GM21526 (cell line): ENCODE measurements at regions not wholly inside any gene's neighbourhood (a gene's known extent, or its start where the extent isn't known, plus 50 kb on each side); places are given as distances from the start of the nearest gene placed in this dataset.

ENCODE experiments used
- ATAC-seq: cut with Tn5 transposase; IDR thresholded peaks from one replicate; pipeline ENCODE4 v1.9.1; 2021; ENCODE audit warnings: moderate library complexity; ENCODE audit not compliant: unreplicated experiment, low FRiP score

- no peak for ATAC-seq
Measured at GRCh38 chr18:45119876-45120275, 439.2 kb downstream of the SETBP1 start.

- no peak for ATAC-seq
Measured at GRCh38 chr18:45121146-45121545, 440.5 kb downstream of the SETBP1 start.

GRCh38 chr18:45122506-45122905 lies 441.8 kb downstream of the SETBP1 start:
- ATAC-seq: no peak

- ATAC-seq: no peak
Measured at GRCh38 chr18:45127405-45127804, 446.7 kb downstream of the SETBP1 start.

- ATAC-seq: no peak
Measured at GRCh38 chr18:45133276-45133675, 452.6 kb downstream of the SETBP1 start.

- no peak for ATAC-seq
Measured at GRCh38 chr18:45136381-45137086, 455.8 kb downstream of the SETBP1 start.

GRCh38 chr18:45137087-45137419 lies 456.4 kb downstream of the SETBP1 start:
- ATAC-seq: no peak

- no peak for ATAC-seq
Measured at GRCh38 chr18:45139478-45139877, 458.8 kb downstream of the SETBP1 start.

GRCh38 chr18:45142868-45143267 lies 462.2 kb downstream of the SETBP1 start:
- ATAC-seq: no peak

- ATAC-seq: no peak
Measured at GRCh38 chr18:45149712-45150111, 465.6 kb upstream of the SLC14A2 start.

GRCh38 chr18:45151645-45152044 lies 463.6 kb upstream of the SLC14A2 start:
- no peak for ATAC-seq

- no peak for ATAC-seq
Measured at GRCh38 chr18:45155526-45155925, 459.8 kb upstream of the SLC14A2 start.

- ATAC-seq: no peak
Measured at GRCh38 chr18:45156946-45157345, 458.3 kb upstream of the SLC14A2 start.

GRCh38 chr18:45157576-45157975 lies 457.7 kb upstream of the SLC14A2 start:
- no peak for ATAC-seq

- no peak for ATAC-seq
Measured at GRCh38 chr18:45161850-45162249, 453.4 kb upstream of the SLC14A2 start.

- no peak for ATAC-seq
Measured at GRCh38 chr18:45163871-45164270, 451.4 kb upstream of the SLC14A2 start.

GRCh38 chr18:45164551-45164950 lies 450.7 kb upstream of the SLC14A2 start:
- no peak for ATAC-seq

GRCh38 chr18:45165176-45165713 lies 450.0 kb upstream of the SLC14A2 start:
- ATAC-seq: no peak

GRCh38 chr18:45165871-45166270 lies 449.4 kb upstream of the SLC14A2 start:
- no peak for ATAC-seq

- ATAC-seq: no peak
Measured at GRCh38 chr18:45166341-45166835, 448.9 kb upstream of the SLC14A2 start.

- no peak for ATAC-seq
Measured at GRCh38 chr18:45166836-45167551, 448.3 kb upstream of the SLC14A2 start.
